Fibroblast of mammary gland (primary cell): ENCODE measurements at regions not wholly inside any gene's neighbourhood (a gene's known extent, or its start where the extent isn't known, plus 50 kb on each side); places are given as distances from the start of the nearest gene placed in this dataset.

Experiments
- DNase-seq: peaks from one replicate; pipeline ENCODE4 v3.0.0-alpha.2; 2010; ENCODE audit warnings: low read depth
- H3K4me3 ChIP-seq: 2 replicates; pipeline ENCODE4 v1.5.1; 2011; ENCODE audit warnings: low read depth, mild to moderate bottlenecking, low read length, moderate library complexity; ENCODE audit not compliant: control insufficient read depth
- TF ChIP-seq, protein P1 (sequence below): conservative IDR thresholded peaks from 2 replicates; pipeline ENCODE4 v1.5.1; 2011; ENCODE audit warnings: low read depth, low read length, inconsistent platforms; ENCODE audit not compliant: control insufficient read depth, insufficient read depth

DNA sequence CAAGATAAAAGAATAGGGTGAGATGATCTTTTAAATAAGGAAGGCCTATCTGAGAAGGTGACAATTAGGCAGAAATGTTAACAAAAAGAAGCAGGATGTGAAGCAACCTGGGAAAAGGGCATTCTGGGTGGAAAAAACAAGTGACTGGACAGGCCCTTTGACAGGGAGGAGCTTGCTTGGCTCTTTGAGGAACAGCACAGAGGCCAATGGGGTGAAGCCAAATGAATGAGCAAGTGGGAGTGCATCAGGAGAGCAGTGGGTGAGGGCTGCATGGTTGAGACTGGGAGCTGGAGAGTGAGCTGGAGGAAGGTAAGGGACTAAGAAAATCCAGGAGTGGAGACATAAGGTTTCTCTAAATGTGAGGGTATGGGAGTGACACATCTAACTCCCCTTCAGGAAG is 126.9 kb downstream of the TDRD15 start:
- no peak for DNase-seq
- no peak overlapping the region for H3K4me3 ChIP-seq

DNA sequence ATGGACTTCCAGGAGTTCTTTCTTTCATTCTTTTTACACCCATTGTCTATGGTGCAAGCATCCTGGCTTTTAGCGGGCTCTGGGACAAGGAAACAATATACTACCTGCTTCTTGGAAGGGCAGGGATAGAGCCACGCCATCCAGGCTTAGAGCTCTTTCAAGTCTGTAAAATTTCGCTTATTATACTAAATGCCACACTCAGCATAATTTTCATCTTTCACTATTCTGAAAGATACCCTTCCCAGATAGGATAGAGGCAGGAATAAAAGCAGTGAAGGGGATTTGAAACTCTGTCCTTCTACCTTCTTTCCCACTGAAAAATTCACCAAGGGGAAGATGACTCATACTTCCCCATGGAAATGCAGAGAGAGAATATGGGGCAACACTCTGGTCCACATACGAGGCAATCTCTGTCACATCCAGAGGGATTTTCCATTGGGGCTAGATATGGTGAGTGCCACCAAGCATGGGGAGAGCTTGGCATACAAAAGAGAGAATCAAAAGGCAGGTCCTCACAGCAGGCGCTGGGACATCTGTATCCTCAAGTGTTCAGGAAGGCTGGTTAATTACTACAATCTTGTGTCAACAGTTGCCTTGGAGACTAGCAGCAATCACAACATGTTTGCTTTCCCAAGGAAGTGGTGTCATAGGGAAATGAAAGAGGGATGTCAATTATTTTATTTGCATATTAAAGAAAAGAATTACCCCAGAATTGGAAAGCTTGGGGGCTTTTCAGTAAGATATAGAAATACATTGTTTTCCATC is 127.6 kb downstream of the TDRD15 start:
- TF ChIP-seq, protein P1, sequence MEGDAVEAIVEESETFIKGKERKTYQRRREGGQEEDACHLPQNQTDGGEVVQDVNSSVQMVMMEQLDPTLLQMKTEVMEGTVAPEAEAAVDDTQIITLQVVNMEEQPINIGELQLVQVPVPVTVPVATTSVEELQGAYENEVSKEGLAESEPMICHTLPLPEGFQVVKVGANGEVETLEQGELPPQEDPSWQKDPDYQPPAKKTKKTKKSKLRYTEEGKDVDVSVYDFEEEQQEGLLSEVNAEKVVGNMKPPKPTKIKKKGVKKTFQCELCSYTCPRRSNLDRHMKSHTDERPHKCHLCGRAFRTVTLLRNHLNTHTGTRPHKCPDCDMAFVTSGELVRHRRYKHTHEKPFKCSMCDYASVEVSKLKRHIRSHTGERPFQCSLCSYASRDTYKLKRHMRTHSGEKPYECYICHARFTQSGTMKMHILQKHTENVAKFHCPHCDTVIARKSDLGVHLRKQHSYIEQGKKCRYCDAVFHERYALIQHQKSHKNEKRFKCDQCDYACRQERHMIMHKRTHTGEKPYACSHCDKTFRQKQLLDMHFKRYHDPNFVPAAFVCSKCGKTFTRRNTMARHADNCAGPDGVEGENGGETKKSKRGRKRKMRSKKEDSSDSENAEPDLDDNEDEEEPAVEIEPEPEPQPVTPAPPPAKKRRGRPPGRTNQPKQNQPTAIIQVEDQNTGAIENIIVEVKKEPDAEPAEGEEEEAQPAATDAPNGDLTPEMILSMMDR: no peak
- DNase-seq: no peak

More for the DNA sequence above, 126.9 kb downstream of the TDRD15 start:
- TF ChIP-seq, protein P1: no peak

DNA sequence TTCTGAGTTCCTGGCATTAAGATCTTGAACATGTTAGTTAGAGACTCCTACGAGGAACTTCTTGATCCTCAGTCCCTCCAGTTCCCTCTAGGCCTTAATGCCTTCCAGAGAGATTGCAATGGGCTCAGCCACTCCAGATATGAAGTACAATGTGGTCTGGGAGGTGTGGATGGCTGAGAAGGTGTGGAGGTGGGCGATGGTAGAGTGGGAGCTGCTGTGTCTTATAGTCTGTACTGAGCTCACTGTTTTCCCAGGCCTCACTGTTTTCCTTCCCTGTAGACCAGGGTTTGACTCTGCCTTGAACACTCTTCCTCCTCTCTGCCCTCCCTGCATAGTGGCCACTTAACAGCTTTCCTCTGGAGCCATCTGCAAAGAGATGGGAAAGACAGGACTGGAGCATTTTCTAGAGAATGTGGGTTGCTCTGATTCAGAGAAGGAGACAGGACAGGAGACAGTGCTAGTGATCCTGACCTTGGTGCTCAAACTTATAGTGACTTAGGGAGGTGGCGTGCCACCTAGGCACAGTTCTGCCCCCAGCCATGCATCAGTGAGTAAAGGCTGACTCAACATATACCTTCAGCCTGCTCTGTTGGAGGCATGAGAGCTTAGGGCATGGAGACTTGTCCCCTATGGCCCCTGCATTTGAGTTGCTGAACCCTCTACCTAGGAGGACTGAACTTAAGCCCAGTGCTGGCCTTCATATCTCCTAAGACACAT is 129.7 kb downstream of the TDRD15 start:
- H3K4me3 ChIP-seq: no peak overlapping the region
- TF ChIP-seq, protein P1: no peak
- no peak for DNase-seq

More for the DNA sequence above, 127.6 kb downstream of the TDRD15 start:
- no peak overlapping the region for H3K4me3 ChIP-seq

DNA sequence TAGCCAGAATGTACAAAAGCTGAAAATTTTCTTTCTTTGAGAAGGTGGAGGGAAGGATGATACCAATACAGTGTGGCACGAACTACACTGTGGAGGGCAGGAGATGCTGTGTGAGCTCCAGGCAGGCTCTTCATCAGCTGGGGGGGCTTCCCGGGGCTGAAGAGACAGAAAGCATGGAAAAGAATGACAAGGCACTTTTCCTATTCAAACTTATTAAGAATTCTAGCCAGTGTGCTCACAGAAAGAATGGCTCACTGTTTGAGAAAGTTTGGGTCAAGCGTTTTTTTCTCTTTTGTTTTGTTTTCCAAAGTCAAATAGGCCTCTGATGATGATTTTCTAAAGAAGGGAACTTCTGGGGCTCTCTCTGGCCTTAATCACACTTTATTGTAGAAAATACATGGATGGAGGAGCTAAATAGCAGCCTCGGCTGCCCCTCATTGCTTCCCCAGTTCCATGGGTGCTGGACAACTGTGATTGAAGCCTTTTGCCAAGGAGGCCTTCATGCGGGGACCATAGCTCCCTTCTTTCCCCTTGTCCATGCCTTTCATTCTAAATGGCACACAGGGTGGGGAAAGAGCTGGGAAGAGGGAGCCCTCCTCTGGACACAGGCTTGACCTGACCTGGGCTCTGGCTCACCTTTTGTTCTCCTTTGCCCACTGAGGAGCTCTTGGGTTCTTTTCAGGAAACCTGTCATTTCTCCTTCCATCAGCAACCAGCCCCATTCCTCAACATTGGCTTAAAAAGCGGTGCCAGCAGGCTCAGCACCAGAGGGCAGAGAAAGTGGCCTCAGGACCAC is 130.6 kb downstream of the TDRD15 start:
- no peak for DNase-seq
- H3K4me3 ChIP-seq: no peak overlapping the region
- TF ChIP-seq, protein P1: no peak

DNA sequence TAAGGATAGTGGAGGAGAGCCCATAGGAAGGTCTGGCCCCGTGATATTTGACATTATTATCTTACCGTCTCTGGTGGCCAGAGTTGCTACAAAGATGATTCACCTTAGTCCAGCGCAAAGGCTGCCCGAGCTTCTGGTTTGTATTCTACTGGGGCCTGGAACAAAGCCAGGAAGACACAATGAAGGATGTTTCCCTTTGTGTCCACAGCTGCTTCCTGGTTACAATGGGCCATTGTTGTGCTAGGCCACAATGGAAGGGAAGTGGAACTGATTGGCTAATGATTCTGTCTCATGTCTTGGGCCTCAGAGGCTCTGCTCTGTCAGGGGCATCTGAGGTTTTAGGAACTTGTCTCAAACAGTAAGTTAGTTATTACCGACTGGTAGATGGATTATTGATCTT is 132.2 kb downstream of the TDRD15 start:
- TF ChIP-seq, protein P1: no peak
- no peak for DNase-seq
- H3K4me3 ChIP-seq: no peak overlapping the region

DNA sequence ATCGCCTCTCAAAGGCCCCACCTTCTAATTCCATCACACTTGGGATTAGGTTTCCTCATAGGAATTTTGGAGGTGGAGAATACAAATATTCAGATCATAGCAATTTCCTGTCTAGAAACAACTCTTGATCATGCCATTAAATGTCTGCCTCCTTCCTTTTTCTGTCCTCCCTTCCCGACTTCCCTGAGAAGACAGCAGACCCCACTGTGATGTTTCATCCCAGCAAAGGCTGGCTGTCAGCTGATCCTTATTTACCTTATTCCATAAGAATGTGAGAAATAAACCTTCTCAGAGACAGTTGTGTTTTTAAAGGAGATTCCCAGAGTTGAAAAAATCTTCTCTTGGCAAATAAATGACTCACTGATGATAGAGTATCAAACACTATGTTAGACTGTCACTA is 133.9 kb downstream of the TDRD15 start:
- TF ChIP-seq, protein P1: no peak
- H3K4me3 ChIP-seq: no peak overlapping the region
- DNase-seq: no peak
